ENCODE measurements at regions not wholly inside any gene's neighbourhood (a gene's known extent, or its start where the extent isn't known, plus 50 kb on each side); places are given as distances from the start of the nearest gene placed in this dataset.

GRCh38 chr14:83993545-83993944 lies 1536.4 kb upstream of the FLRT2 start:
- H3K9me3 ChIP-seq = no peaks in the 10 kb centered on the region; the same call in 2 of the 3 replicates
- 2% methylated on average over 2 of the region's 2 CpGs for WGBS (ENCODE audit: missing lambda C conversion rate)
- no peak overlapping the region for H3K4me2 ChIP-seq
- TF ChIP-seq CHD2 (IDR thresholded peaks at IDR 0.05; ENCODE audit: low read length, partially characterized antibody) (no peak), MYC (IDR thresholded peaks at IDR 0.05; ENCODE audit: borderline replicate concordance, low read length) (no peak), CEBPB (IDR thresholded peaks at IDR 0.05) (no peak), HDAC2 (IDR thresholded peaks at IDR 0.05) (no peak), NR3C1 (IDR thresholded peaks at IDR 0.05) (no peak), ZFP36 (IDR thresholded peaks at IDR 0.05; ENCODE audit: borderline replicate concordance, partially characterized antibody) (no peak), SMC3 (IDR thresholded peaks at IDR 0.05) (no peak), HMGXB4 (CRISPR knock-in tag; IDR thresholded peaks at IDR 0.05; ENCODE audit: borderline replicate concordance) (no peak), HEYL (CRISPR knock-in tag; IDR thresholded peaks at IDR 0.05) (no peak)
- DNase-seq (ENCODE audit: low read depth in 1 of 2, low spot score in 1 of 2) (no peak), FAIRE-seq (no peak), ATAC-seq (no peak)
- CTCF ChIA-PET = no interaction called here
- POLR2A ChIA-PET = no interaction called here
- no peak overlapping the region for H3K27ac ChIP-seq
- H3K4me3 ChIP-seq = no peak overlapping the region
- no peaks in the 10 kb centered on the region for H3K4me1 ChIP-seq

DNA sequence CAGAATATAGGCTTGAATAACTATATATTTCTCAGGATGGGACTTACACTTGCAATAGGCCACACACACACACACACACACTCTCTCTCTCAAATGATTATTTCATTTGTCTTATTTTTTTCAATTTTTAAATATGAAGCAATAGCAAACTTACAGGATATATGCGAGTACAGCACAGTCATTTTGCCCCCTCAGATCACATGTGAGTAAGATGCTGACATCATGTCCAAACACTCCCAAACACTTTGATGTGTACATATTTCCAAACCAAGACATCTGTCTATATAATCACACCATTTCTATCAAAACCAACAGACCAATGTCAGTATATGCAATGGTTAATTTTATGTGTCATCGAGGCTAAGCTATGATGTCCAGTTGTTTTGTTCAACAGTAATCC lies 1535.9 kb upstream of the FLRT2 start:
- ATAC-seq (no peak), DNase-seq (ENCODE audit: low read depth in 1 of 2, low spot score in 1 of 2) (no peak), FAIRE-seq (no peak)
- Histone ChIP-seq H3K27ac (no peak overlapping the region), H3K4me2 (no peak overlapping the region), H3K4me1 (no peaks in the 10 kb centered on the region), H3K9me3 (no peaks in the 10 kb centered on the region; the same call in 2 of the 3 replicates), H3K4me3 (no peak overlapping the region)
- ChIA-PET CTCF (no interaction called here), POLR2A (no interaction called here)
- 11% methylated on average over 2 of the region's 2 CpGs for WGBS (ENCODE audit: missing lambda C conversion rate)
- TF ChIP-seq RCOR1 (IDR thresholded peaks at IDR 0.05; ENCODE audit: low read depth, low read length) (no peak), HMGXB4 (CRISPR knock-in tag; IDR thresholded peaks at IDR 0.05; ENCODE audit: borderline replicate concordance) (no peak), KDM5A (IDR thresholded peaks at IDR 0.05) (no peak)
- TF ChIP-seq, protein P1, sequence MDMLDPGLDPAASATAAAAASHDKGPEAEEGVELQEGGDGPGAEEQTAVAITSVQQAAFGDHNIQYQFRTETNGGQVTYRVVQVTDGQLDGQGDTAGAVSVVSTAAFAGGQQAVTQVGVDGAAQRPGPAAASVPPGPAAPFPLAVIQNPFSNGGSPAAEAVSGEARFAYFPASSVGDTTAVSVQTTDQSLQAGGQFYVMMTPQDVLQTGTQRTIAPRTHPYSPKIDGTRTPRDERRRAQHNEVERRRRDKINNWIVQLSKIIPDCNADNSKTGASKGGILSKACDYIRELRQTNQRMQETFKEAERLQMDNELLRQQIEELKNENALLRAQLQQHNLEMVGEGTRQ (IDR thresholded peaks at IDR 0.05) = no peak

- Histone ChIP-seq H3K9me3 (no peaks in the 10 kb centered on the region), H3K4me2 (no peak overlapping the region), H3K4me1 (no peaks in the 10 kb centered on the region), H3K27ac (no peak overlapping the region), H3K4me3 (no peak overlapping the region)
- FAIRE-seq (no peak), DNase-seq (ENCODE audit: low read depth in 1 of 2, low spot score in 1 of 2) (no peak), ATAC-seq (no peak)
- no peak for TF ChIP-seq SREBF2 (IDR thresholded peaks at IDR 0.05)
- no peak for TF ChIP-seq PHF8 (IDR thresholded peaks at IDR 0.05; ENCODE audit: borderline replicate concordance, low read depth)
- TF ChIP-seq ZFP36 (IDR thresholded peaks at IDR 0.05; ENCODE audit: borderline replicate concordance, partially characterized antibody) = no peak
- TF ChIP-seq NPAS2 (CRISPR knock-in tag; IDR thresholded peaks at IDR 0.05; ENCODE audit: borderline replicate concordance) = no peak
- TF ChIP-seq JUNB (IDR thresholded peaks at IDR 0.05) = no peak
- no peak for TF ChIP-seq POLR2A (IDR thresholded peaks at IDR 0.05; ENCODE audit: low read length)
- ChIA-PET CTCF (no interaction called here), POLR2A (no interaction called here)
- WGBS (ENCODE audit: missing lambda C conversion rate) = 41% methylated on average over 3 of the region's 3 CpGs
These were observed 1528.9 kb upstream of the FLRT2 start for GRCh38 chr14:84001023-84001422.

DNA sequence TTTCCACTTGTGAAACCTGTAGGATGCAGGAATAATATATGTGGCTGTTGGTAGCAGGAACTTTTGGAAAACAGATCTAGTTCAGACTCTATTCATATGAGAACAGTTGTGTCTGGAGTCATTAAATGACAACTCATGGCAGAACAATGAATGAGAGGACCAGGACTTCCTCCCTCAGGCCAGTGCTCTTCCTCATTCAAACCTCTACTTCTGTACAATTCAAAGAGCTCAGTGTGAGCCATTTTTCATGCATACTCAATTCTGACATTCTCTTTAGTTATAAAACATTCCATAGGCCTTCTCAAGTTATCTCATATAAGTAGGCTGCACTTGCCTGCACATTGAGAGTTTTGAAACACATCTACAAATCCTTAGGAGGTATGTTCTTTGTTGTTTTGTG lies 1526.6 kb upstream of the FLRT2 start:
- Histone ChIP-seq H3K4me1 (no peaks in the 10 kb centered on the region), H3K4me3 (no peak overlapping the region), H3K9me3 (no peaks in the 10 kb centered on the region), H3K27ac (no peak overlapping the region), H3K4me2 (no peak overlapping the region)
- ChIA-PET CTCF (no interaction called here), POLR2A (no interaction called here)
- ATAC-seq (no peak), DNase-seq (ENCODE audit: low read depth in 1 of 2, low spot score in 1 of 2) (no peak), FAIRE-seq (no peak)
- TF ChIP-seq FOSB (CRISPR knock-in tag; IDR thresholded peaks at IDR 0.05) = no peak
- no peak for TF ChIP-seq EP300 (IDR thresholded peaks at IDR 0.05)
- TF ChIP-seq POLR2A (IDR thresholded peaks at IDR 0.05; ENCODE audit: low read length) = no peak
- TF ChIP-seq FOSL2 (IDR thresholded peaks at IDR 0.05) = no peak
- TF ChIP-seq FOSL2 (CRISPR knock-in tag; IDR thresholded peaks at IDR 0.05) = no peak
- no peak for TF ChIP-seq NR3C1 (IDR thresholded peaks at IDR 0.05)
- no peak for TF ChIP-seq POLR2AphosphoS2 (conservative IDR thresholded peaks at IDR 0.05; ENCODE audit: low read length)
- TF ChIP-seq ESRRA (IDR thresholded peaks at IDR 0.05; ENCODE audit: borderline replicate concordance, low read length) = no peak
- no peak for TF ChIP-seq ZSCAN20 (CRISPR knock-in tag; IDR thresholded peaks at IDR 0.05)
- no peak for TF ChIP-seq HOXB13 (CRISPR knock-in tag; IDR thresholded peaks at IDR 0.05; ENCODE audit: low read depth)
- TF ChIP-seq CBX2 (IDR thresholded peaks at IDR 0.05; ENCODE audit: borderline replicate concordance, low read depth) = no peak
- no peak for TF ChIP-seq RFX5 (IDR thresholded peaks at IDR 0.05)
- no peak for TF ChIP-seq JUNB (IDR thresholded peaks at IDR 0.05)
- no peak for TF ChIP-seq HOXA7 (CRISPR knock-in tag; IDR thresholded peaks at IDR 0.05)
- TF ChIP-seq SREBF2 (IDR thresholded peaks at IDR 0.05) = no peak
- TF ChIP-seq RAD21 (conservative IDR thresholded peaks at IDR 0.05 in 1 of 2, IDR thresholded peaks at IDR 0.05 in 1 of 2) = no peak
- TF ChIP-seq ZNF302 (CRISPR knock-in tag; IDR thresholded peaks at IDR 0.05) = no peak
- TF ChIP-seq BHLHE40 (IDR thresholded peaks at IDR 0.05; ENCODE audit: low read depth, low read length) = no peak
- TF ChIP-seq HOXB5 (CRISPR knock-in tag; IDR thresholded peaks at IDR 0.05) = no peak
